ENCODE measurements at regions not wholly inside any gene's neighbourhood (a gene's known extent, or its start where the extent isn't known, plus 50 kb on each side); places are given as distances from the start of the nearest gene placed in this dataset.

- H3F3A ChIP-seq (ENCODE audit: insufficient read depth, low read length, poor library complexity, severe bottlenecking): no peaks in the 10 kb centered on the region
- H4K20me1 ChIP-seq (ENCODE audit: insufficient read depth): no peaks in the 10 kb centered on the region
- no peak overlapping the region for H3K4me2 ChIP-seq (ENCODE audit: low read length)
- no peaks in the 10 kb centered on the region for H3K9me3 ChIP-seq (ENCODE audit: low read length)
- no peak overlapping the region for H3K4me3 ChIP-seq (ENCODE audit: low read length)
- no peak overlapping the region for H3K9ac ChIP-seq (ENCODE audit: low read length)
- H3K79me2 ChIP-seq (replicated peaks; ENCODE audit: insufficient read depth, low read length): no peaks in the 10 kb centered on the region
- H3K9me2 ChIP-seq (ENCODE audit: insufficient read depth, low read length): no peaks in the 10 kb centered on the region
- no peak for TF ChIP-seq TAF1 (IDR thresholded peaks at IDR 0.05; ENCODE audit: low read depth)
- no peak for TF ChIP-seq CTCF (IDR thresholded peaks at IDR 0.05; ENCODE audit: poor library complexity, severe bottlenecking)
- TF ChIP-seq POLR2AphosphoS5 (IDR thresholded peaks at IDR 0.05): no peak
- no peak for TF ChIP-seq EZH2 (IDR thresholded peaks at IDR 0.05; ENCODE audit: borderline replicate concordance, insufficient read depth, low read length, poor library complexity, severe bottlenecking)
- no peak for TF ChIP-seq SMC3 (conservative IDR thresholded peaks at IDR 0.05; ENCODE audit: poor library complexity)
- TF ChIP-seq RAD21 (conservative IDR thresholded peaks at IDR 0.05): no peak
- TF ChIP-seq MXI1 (conservative IDR thresholded peaks at IDR 0.05; ENCODE audit: poor library complexity, severe bottlenecking): no peak
- no peak for TF ChIP-seq REST (IDR thresholded peaks at IDR 0.05; ENCODE audit: borderline replicate concordance)
- no peak for TF ChIP-seq EP300 (conservative IDR thresholded peaks at IDR 0.05; ENCODE audit: poor library complexity, severe bottlenecking)
- H3K36me3 ChIP-seq (ENCODE audit: insufficient read depth, low read length): no peaks in the 10 kb centered on the region
- no peaks in the 10 kb centered on the region for H3K27me3 ChIP-seq (ENCODE audit: insufficient read depth, low read depth, low read length)
- no peak overlapping the region for H3K27ac ChIP-seq (ENCODE audit: low read length)
- no peak overlapping the region for H2AFZ ChIP-seq (ENCODE audit: low read depth, low read length)
These were observed 79.1 kb upstream of the MAN1A1 start for GRCh38 chr6:119428633-119429032.

- no peak overlapping the region for H2AFZ ChIP-seq (ENCODE audit: low read depth, low read length)
- H3K27ac ChIP-seq (ENCODE audit: low read length): no peak overlapping the region
- H3K9me3 ChIP-seq (ENCODE audit: low read length): no peaks in the 10 kb centered on the region
- H3K79me2 ChIP-seq (replicated peaks; ENCODE audit: insufficient read depth, low read length): no peaks in the 10 kb centered on the region
- H3K4me2 ChIP-seq (ENCODE audit: low read length): no peak overlapping the region
- H3K9me2 ChIP-seq (ENCODE audit: insufficient read depth, low read length): no peaks in the 10 kb centered on the region
- no peaks in the 10 kb centered on the region for H3F3A ChIP-seq (ENCODE audit: insufficient read depth, low read length, poor library complexity, severe bottlenecking)
- TF ChIP-seq REST (IDR thresholded peaks at IDR 0.05; ENCODE audit: borderline replicate concordance) (no peak), TAF1 (IDR thresholded peaks at IDR 0.05; ENCODE audit: low read depth) (no peak), RAD21 (conservative IDR thresholded peaks at IDR 0.05) (no peak), EZH2 (IDR thresholded peaks at IDR 0.05; ENCODE audit: borderline replicate concordance, insufficient read depth, low read length, poor library complexity, severe bottlenecking) (no peak), POLR2AphosphoS5 (IDR thresholded peaks at IDR 0.05) (no peak), SMC3 (conservative IDR thresholded peaks at IDR 0.05; ENCODE audit: poor library complexity) (no peak), CTCF (IDR thresholded peaks at IDR 0.05; ENCODE audit: poor library complexity, severe bottlenecking) (no peak), MXI1 (conservative IDR thresholded peaks at IDR 0.05; ENCODE audit: poor library complexity, severe bottlenecking) (no peak), EP300 (conservative IDR thresholded peaks at IDR 0.05; ENCODE audit: poor library complexity, severe bottlenecking) (no peak)
- H3K9ac ChIP-seq (ENCODE audit: low read length): no peak overlapping the region
- H3K4me3 ChIP-seq (ENCODE audit: low read length): no peak overlapping the region
- H4K20me1 ChIP-seq (ENCODE audit: insufficient read depth): no peaks in the 10 kb centered on the region
- H3K36me3 ChIP-seq (ENCODE audit: insufficient read depth, low read length): no peaks in the 10 kb centered on the region
- H3K27me3 ChIP-seq (ENCODE audit: insufficient read depth, low read depth, low read length): no peaks in the 10 kb centered on the region
These were observed 77.1 kb upstream of the MAN1A1 start for GRCh38 chr6:119426619-119427018.

All from neural cell (in vitro differentiated cells).